ENCODE measurements at regions not wholly inside any gene's neighbourhood (a gene's known extent, or its start where the extent isn't known, plus 50 kb on each side); places are given as distances from the start of the nearest gene placed in this dataset.
A peak's percentile ranks its signal among the peaks of the same experiment; 100 is the strongest.
"Not testable (repeated sequence)": the region's sequence is repeated elsewhere in the genome, so short reads cannot be mapped to it uniquely, and the experiment has no call there.

GRCh38 chr2:153532140-153532539 lies 53.6 kb upstream of the RPRM start:
- Histone ChIP-seq H3K9ac (ENCODE audit: insufficient read length) (no peak overlapping the region), H3K9me3 (ENCODE audit: low read depth, low read length) (no peaks in the 10 kb centered on the region), H3K27ac (no peak overlapping the region), H3K4me3 (no peak overlapping the region), H3K36me3 (ENCODE audit: insufficient read depth, low read length) (no peaks in the 10 kb centered on the region)
- no peak for DNase-seq (ENCODE audit: low read depth, low spot score)
- TF ChIP-seq FOXP2 (optimal IDR thresholded peaks at IDR 0.05; ENCODE audit: control extremely low read depth, extremely low read length, insufficient read depth) (no peak), POLR2AphosphoS5 (IDR thresholded peaks at IDR 0.05; ENCODE audit: borderline replicate concordance, low read depth, low read length) (no peak), EZH2 (IDR thresholded peaks at IDR 0.05) (no peak)

GRCh38 chr2:153533803-153534202 lies 55.2 kb upstream of the RPRM start:
- H3K9ac ChIP-seq (ENCODE audit: insufficient read length); DNase-seq (ENCODE audit: low read depth, low spot score); H3K27ac ChIP-seq: not testable (repeated sequence)

GRCh38 chr2:153534590-153534989 lies 56.0 kb upstream of the RPRM start:
- H3K4me3 ChIP-seq; H3K36me3 ChIP-seq (ENCODE audit: insufficient read depth, low read length); H3K27ac ChIP-seq; DNase-seq (ENCODE audit: low read depth, low spot score); H3K9ac ChIP-seq (ENCODE audit: insufficient read length); H3K9me3 ChIP-seq (ENCODE audit: low read depth, low read length): not testable (repeated sequence)

More at GRCh38 chr2:153533803-153534202, 55.2 kb upstream of the RPRM start:
- not testable (repeated sequence) for H3K9me3 ChIP-seq (ENCODE audit: low read depth, low read length); H3K36me3 ChIP-seq (ENCODE audit: insufficient read depth, low read length); H3K4me3 ChIP-seq

GRCh38 chr2:153536115-153536514 lies 57.6 kb upstream of the RPRM start:
- no peak for DNase-seq (ENCODE audit: low read depth, low spot score)
- Histone ChIP-seq H3K9ac (ENCODE audit: insufficient read length) (no peak overlapping the region), H3K36me3 (ENCODE audit: insufficient read depth, low read length) (no peaks in the 10 kb centered on the region), H3K9me3 (ENCODE audit: low read depth, low read length) (no peaks in the 10 kb centered on the region), H3K27ac (no peak overlapping the region), H3K4me3 (no peak overlapping the region)
- TF ChIP-seq EZH2 (IDR thresholded peaks at IDR 0.05) (no peak), POLR2AphosphoS5 (IDR thresholded peaks at IDR 0.05; ENCODE audit: borderline replicate concordance, low read depth, low read length) (no peak), FOXP2 (optimal IDR thresholded peaks at IDR 0.05; ENCODE audit: control extremely low read depth, extremely low read length, insufficient read depth) (no peak)

DNA sequence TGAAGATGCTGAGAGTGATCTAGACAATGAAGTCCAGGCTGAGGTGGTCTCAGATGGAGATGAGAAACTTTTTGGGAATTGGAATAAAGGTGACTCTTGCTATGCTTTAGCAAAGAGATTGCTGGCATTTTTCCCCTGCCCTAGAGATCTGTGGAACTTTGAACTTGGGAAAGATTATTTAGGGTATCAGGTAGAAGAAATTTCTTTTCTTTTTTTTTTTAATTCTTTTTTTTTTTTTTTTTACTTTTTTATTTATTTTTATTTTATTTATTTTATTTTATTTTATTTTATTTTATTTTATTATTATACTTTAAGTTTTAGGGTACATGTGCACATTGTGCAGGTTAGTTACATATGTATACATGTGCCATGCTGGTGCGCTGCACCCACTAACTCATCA lies 59.5 kb upstream of the RPRM start:
- not testable (repeated sequence) for H3K4me3 ChIP-seq; H3K27ac ChIP-seq; DNase-seq (ENCODE audit: low read depth, low spot score); H3K9me3 ChIP-seq (ENCODE audit: low read depth, low read length); H3K9ac ChIP-seq (ENCODE audit: insufficient read length); H3K36me3 ChIP-seq (ENCODE audit: insufficient read depth, low read length)

- no peaks in the 10 kb centered on the region for H3K9me3 ChIP-seq (ENCODE audit: low read depth, low read length)
- H3K9ac ChIP-seq (ENCODE audit: insufficient read length), result no peak overlapping the region
- H3K27ac ChIP-seq, result no peak overlapping the region
- no peak for TF ChIP-seq FOXP2 (optimal IDR thresholded peaks at IDR 0.05; ENCODE audit: control extremely low read depth, extremely low read length, insufficient read depth)
- no peak for TF ChIP-seq POLR2AphosphoS5 (IDR thresholded peaks at IDR 0.05; ENCODE audit: borderline replicate concordance, low read depth, low read length)
- TF ChIP-seq EZH2 (IDR thresholded peaks at IDR 0.05), result no peak
- peak; percentile 26 for DNase-seq (ENCODE audit: low read depth, low spot score)
- H3K4me3 ChIP-seq, result peak overlapping the region; percentile 27; the same call in 1 of the 2 replicates
- no peaks in the 10 kb centered on the region for H3K36me3 ChIP-seq (ENCODE audit: insufficient read depth, low read length)
Measured at GRCh38 chr2:153543635-153544071, 65.1 kb upstream of the RPRM start.

GRCh38 chr2:153546358-153546757 lies 67.8 kb upstream of the RPRM start:
- Histone ChIP-seq H3K27ac (no peak overlapping the region), H3K9me3 (ENCODE audit: low read depth, low read length) (no peaks in the 10 kb centered on the region), H3K36me3 (ENCODE audit: insufficient read depth, low read length) (no peaks in the 10 kb centered on the region), H3K9ac (ENCODE audit: insufficient read length) (no peak overlapping the region), H3K4me3 (no peak overlapping the region)
- TF ChIP-seq EZH2 (IDR thresholded peaks at IDR 0.05) (no peak), POLR2AphosphoS5 (IDR thresholded peaks at IDR 0.05; ENCODE audit: borderline replicate concordance, low read depth, low read length) (no peak), FOXP2 (optimal IDR thresholded peaks at IDR 0.05; ENCODE audit: control extremely low read depth, extremely low read length, insufficient read depth) (no peak)
- DNase-seq (ENCODE audit: low read depth, low spot score), result no peak

GRCh38 chr2:153548536-153548935 lies 70.0 kb upstream of the RPRM start:
- Histone ChIP-seq H3K9ac (ENCODE audit: insufficient read length) (no peak overlapping the region), H3K4me3 (no peak overlapping the region), H3K27ac (no peak overlapping the region), H3K36me3 (ENCODE audit: insufficient read depth, low read length) (no peaks in the 10 kb centered on the region), H3K9me3 (ENCODE audit: low read depth, low read length) (no peaks in the 10 kb centered on the region)
- no peak for TF ChIP-seq FOXP2 (optimal IDR thresholded peaks at IDR 0.05; ENCODE audit: control extremely low read depth, extremely low read length, insufficient read depth)
- no peak for TF ChIP-seq POLR2AphosphoS5 (IDR thresholded peaks at IDR 0.05; ENCODE audit: borderline replicate concordance, low read depth, low read length)
- no peak for TF ChIP-seq EZH2 (IDR thresholded peaks at IDR 0.05)
- DNase-seq (ENCODE audit: low read depth, low spot score), result no peak

GRCh38 chr2:153551698-153552097 lies 73.1 kb upstream of the RPRM start:
- no peak overlapping the region for H3K9ac ChIP-seq (ENCODE audit: insufficient read length)
- H3K27ac ChIP-seq, result no peak overlapping the region
- DNase-seq (ENCODE audit: low read depth, low spot score), result no peak
- H3K36me3 ChIP-seq (ENCODE audit: insufficient read depth, low read length), result no peaks in the 10 kb centered on the region
- H3K9me3 ChIP-seq (ENCODE audit: low read depth, low read length), result no peaks in the 10 kb centered on the region
- no peak for TF ChIP-seq POLR2AphosphoS5 (IDR thresholded peaks at IDR 0.05; ENCODE audit: borderline replicate concordance, low read depth, low read length)
- TF ChIP-seq EZH2 (IDR thresholded peaks at IDR 0.05), result no peak
- TF ChIP-seq FOXP2 (optimal IDR thresholded peaks at IDR 0.05; ENCODE audit: control extremely low read depth, extremely low read length, insufficient read depth), result no peak
- H3K4me3 ChIP-seq, result no peak overlapping the region

DNA sequence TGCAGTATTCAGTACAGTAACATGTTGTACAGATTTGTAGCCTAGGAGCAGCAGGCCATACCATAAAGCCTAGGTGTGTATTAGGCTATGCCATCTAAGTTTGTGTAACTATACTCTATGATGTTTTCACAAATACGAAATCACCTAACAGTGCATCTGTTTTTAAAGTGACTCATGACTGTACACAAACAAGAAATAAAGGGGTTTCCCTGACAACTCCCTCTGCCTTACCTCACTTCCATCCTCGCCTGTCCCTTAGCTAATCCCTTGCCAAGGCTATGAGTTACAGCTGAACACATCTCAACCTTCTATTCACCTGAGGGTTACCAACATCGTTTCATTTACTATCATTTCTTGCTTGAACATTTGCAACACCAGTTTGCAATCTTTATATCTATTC lies 78.6 kb upstream of the RPRM start:
- Histone ChIP-seq H3K36me3 (ENCODE audit: insufficient read depth, low read length) (no peaks in the 10 kb centered on the region), H3K9me3 (ENCODE audit: low read depth, low read length) (no peaks in the 10 kb centered on the region), H3K27ac (no peak overlapping the region), H3K9ac (ENCODE audit: insufficient read length) (no peak overlapping the region), H3K4me3 (no peak overlapping the region)
- TF ChIP-seq POLR2AphosphoS5 (IDR thresholded peaks at IDR 0.05; ENCODE audit: borderline replicate concordance, low read depth, low read length) (no peak), EZH2 (IDR thresholded peaks at IDR 0.05) (no peak), FOXP2 (optimal IDR thresholded peaks at IDR 0.05; ENCODE audit: control extremely low read depth, extremely low read length, insufficient read depth) (no peak)
- no peak for DNase-seq (ENCODE audit: low read depth, low spot score)

Data from SK-N-MC (cell line).